Parathyroid adenoma (tissue), 2 donors: ENCODE measurements at regions not wholly inside any gene's neighbourhood (a gene's known extent, or its start where the extent isn't known, plus 50 kb on each side); places are given as distances from the start of the nearest gene placed in this dataset.

ENCODE experiments used
- H2AFZ ChIP-seq: fragments of 300-600 bp; sonication (generic); one replicate; pipeline ENCODE4 v1.7.0; 2017; ENCODE audit warnings: antibody characterized with exemption, mild to moderate bottlenecking
- H3K27ac ChIP-seq: fragments of 300-600 bp; sonication (generic); one replicate; pipeline ENCODE4 v1.7.0; 2017
- H3K27me3 ChIP-seq: fragments of 300-600 bp; sonication (generic); one replicate; pipeline ENCODE4 v1.7.0; 2017; ENCODE audit warnings: low read length; ENCODE audit not compliant: control insufficient read depth, insufficient read depth
- H3K36me3 ChIP-seq: fragments of 300-600 bp; sonication (generic); one replicate; pipeline ENCODE4 v1.7.0; 2017; ENCODE audit warnings: low read length; ENCODE audit not compliant: control insufficient read depth, insufficient read depth
- H3K4me1 ChIP-seq: fragments of 300-600 bp; sonication (generic); one replicate; pipeline ENCODE4 v1.7.0; 2017; ENCODE audit warnings: control low read depth
- H3K4me2 ChIP-seq: fragments of 300-600 bp; sonication (generic); one replicate; pipeline ENCODE4 v1.7.0; 2017; ENCODE audit warnings: low read length
- H3K4me3 ChIP-seq: fragments of 300-600 bp; sonication (generic); one replicate; pipeline ENCODE4 v1.7.0; 2017; ENCODE audit warnings: low read depth, low read length
- H3K79me2 ChIP-seq: fragments of 300-600 bp; sonication (generic); one replicate; pipeline ENCODE4 v1.7.0; 2017; ENCODE audit warnings: control low read depth
- H3K9ac ChIP-seq: fragments of 300-600 bp; sonication (generic); one replicate; pipeline ENCODE4 v1.7.0; 2017; ENCODE audit warnings: mild to moderate bottlenecking
- H3K9me3 ChIP-seq: fragments of 300-600 bp; sonication (generic); one replicate; pipeline ENCODE4 v1.7.0; 2017; ENCODE audit warnings: low read length; ENCODE audit not compliant: control insufficient read depth
- CTCF ChIP-seq: fragments of 300-600 bp; sonication (generic); IDR thresholded peaks from one replicate; pipeline ENCODE4 v1.7.0; 2017; ENCODE audit warnings: antibody characterized with exemption, mild to moderate bottlenecking
- donor health status: primary hyperparathyroidism.

GRCh38 chr6:44004136-44004535 is 123.1 kb downstream of the MRPL14 start:
- no peak overlapping the region for H3K4me2 ChIP-seq
- no peak overlapping the region for H2AFZ ChIP-seq
- H3K27ac ChIP-seq: no peak overlapping the region
- no peaks in the 10 kb centered on the region for H3K79me2 ChIP-seq
- H3K4me1 ChIP-seq: peaks cover 2% of the 10 kb centered on the region
- no peak overlapping the region for H3K9ac ChIP-seq
- H3K27me3 ChIP-seq: no peaks in the 10 kb centered on the region
- no peak for TF ChIP-seq CTCF
- H3K36me3 ChIP-seq: no peaks in the 10 kb centered on the region
- H3K9me3 ChIP-seq: no peaks in the 10 kb centered on the region
- no peak overlapping the region for H3K4me3 ChIP-seq

GRCh38 chr6:44003345-44004061 is 123.7 kb downstream of the MRPL14 start:
- no peak for TF ChIP-seq CTCF
- Histone ChIP-seq H3K27ac (no peak overlapping the region), H2AFZ (peak overlapping the region; percentile 75), H3K9me3 (no peaks in the 10 kb centered on the region), H3K4me3 (no peak overlapping the region), H3K27me3 (no peaks in the 10 kb centered on the region), H3K4me2 (no peak overlapping the region), H3K9ac (no peak overlapping the region), H3K36me3 (no peaks in the 10 kb centered on the region), H3K79me2 (no peaks in the 10 kb centered on the region), H3K4me1 (peaks cover 2% of the 10 kb centered on the region)

GRCh38 chr6:44002593-44003344 is 124.5 kb downstream of the MRPL14 start:
- Histone ChIP-seq H3K27me3 (no peaks in the 10 kb centered on the region), H3K36me3 (no peaks in the 10 kb centered on the region), H3K9ac (no peak overlapping the region), H3K79me2 (no peaks in the 10 kb centered on the region), H3K4me2 (peak overlapping the region; percentile 82), H2AFZ (peak overlapping the region; percentile 75), H3K4me1 (peaks cover 2% of the 10 kb centered on the region), H3K27ac (no peak overlapping the region), H3K4me3 (peak overlapping the region; percentile 49), H3K9me3 (no peaks in the 10 kb centered on the region)
- no peak for TF ChIP-seq CTCF

GRCh38 chr6:44002067-44002592 is 125.1 kb downstream of the MRPL14 start:
- no peaks in the 10 kb centered on the region for H3K36me3 ChIP-seq
- no peaks in the 10 kb centered on the region for H3K79me2 ChIP-seq
- H3K27me3 ChIP-seq: no peaks in the 10 kb centered on the region
- peak overlapping the region; percentile 82 for H3K4me2 ChIP-seq
- H3K9me3 ChIP-seq: no peaks in the 10 kb centered on the region
- H3K27ac ChIP-seq: no peak overlapping the region
- no peak overlapping the region for H3K9ac ChIP-seq
- peak overlapping the region; percentile 49 for H3K4me3 ChIP-seq
- H3K4me1 ChIP-seq: peaks cover 2% of the 10 kb centered on the region
- TF ChIP-seq CTCF: peak; percentile 2
- H2AFZ ChIP-seq: peak overlapping the region; percentile 75
